ENCODE measurements at regions not wholly inside any gene's neighbourhood (a gene's known extent, or its start where the extent isn't known, plus 50 kb on each side); places are given as distances from the start of the nearest gene placed in this dataset.
"Not testable (repeated sequence)": the region's sequence is repeated elsewhere in the genome, so short reads cannot be mapped to it uniquely, and the experiment has no call there.

DNA sequence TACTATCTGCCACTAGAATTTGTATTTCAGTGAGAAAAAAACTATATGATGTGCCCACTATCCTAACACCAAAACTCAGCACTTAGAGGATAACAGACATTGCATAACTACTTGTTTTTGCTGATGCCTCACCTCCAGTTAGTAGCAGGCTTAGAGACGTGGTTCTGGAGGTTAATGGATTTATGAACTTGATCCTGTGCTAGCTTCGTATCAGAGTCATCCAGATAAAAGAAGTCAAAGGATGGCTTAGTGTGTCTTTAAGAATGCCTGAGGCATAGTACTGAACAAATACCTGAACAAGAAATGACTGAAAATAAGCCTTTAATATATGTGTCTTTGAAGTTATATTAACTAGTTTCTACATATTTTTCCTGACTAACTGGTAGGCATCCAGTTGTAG lies 414.9 kb upstream of the PTCHD4 start:
- WGBS = 93% methylated on average over 2 of the region's 2 CpGs
- H3K27me3 ChIP-seq (ENCODE audit: insufficient read depth, low read length) = no peaks in the 10 kb centered on the region

DNA sequence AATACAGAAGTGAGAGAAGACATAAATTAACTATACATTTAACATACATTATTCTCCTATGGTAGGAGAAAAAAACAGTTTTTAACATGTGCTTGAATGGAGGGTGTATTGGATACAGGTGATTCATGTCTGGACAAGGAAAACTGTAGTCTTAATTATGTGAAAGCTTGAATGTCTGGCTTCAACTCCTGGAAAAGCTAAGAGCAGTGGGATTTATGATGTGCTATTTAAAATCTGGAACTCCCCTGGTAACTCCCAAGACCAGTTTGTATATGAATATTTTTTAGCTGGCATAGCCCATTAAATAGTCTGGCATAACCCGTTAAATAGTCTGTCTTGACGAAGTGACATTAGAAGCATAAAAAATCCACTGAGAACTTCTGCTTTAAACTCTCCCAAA lies 410.0 kb upstream of the PTCHD4 start:
- Histone ChIP-seq H3K4me1 (ENCODE audit: insufficient read depth, low read length) (no peaks in the 10 kb centered on the region), H3K4me3 (ENCODE audit: low read length) (no peak overlapping the region), H3K9ac (ENCODE audit: low read depth, low read length) (no peak overlapping the region), H3K27ac (ENCODE audit: low read depth, low read length) (no peak overlapping the region), H3K27me3 (ENCODE audit: insufficient read depth, low read length) (no peaks in the 10 kb centered on the region), H3K9me3 (ENCODE audit: insufficient read depth, low read depth, low read length) (no peaks in the 10 kb centered on the region), H3K36me3 (ENCODE audit: insufficient read depth, low read length) (no peaks in the 10 kb centered on the region)
- WGBS = 95% methylated on average over 2 of the region's 2 CpGs

More for the DNA sequence above, 414.9 kb upstream of the PTCHD4 start:
- Histone ChIP-seq H3K9me3 (ENCODE audit: insufficient read depth, low read depth, low read length) (no peaks in the 10 kb centered on the region), H3K4me3 (ENCODE audit: low read length) (no peak overlapping the region), H3K4me1 (ENCODE audit: insufficient read depth, low read length) (no peaks in the 10 kb centered on the region), H3K9ac (ENCODE audit: low read depth, low read length) (no peak overlapping the region), H3K27ac (ENCODE audit: low read depth, low read length) (no peak overlapping the region), H3K36me3 (ENCODE audit: insufficient read depth, low read length) (no peaks in the 10 kb centered on the region)

DNA sequence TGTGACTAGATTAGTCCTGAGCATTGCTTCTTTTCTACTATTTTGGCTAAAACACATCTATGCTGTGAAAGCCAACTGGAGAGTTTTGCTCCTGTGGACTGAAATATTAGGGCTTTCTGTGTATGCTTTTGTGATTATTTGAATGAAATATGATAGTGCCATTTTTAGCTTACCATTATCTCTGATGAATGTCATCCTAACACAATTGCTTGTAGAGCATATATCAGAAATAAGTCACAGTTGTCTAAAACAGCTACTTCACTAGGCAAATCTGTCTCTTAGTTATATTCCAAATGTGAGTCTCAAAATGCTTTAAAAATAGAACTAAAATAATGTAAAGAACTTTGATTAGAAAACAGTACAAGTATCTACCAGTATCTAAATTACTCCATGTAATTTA lies 401.4 kb upstream of the PTCHD4 start:
- Histone ChIP-seq H3K9ac (ENCODE audit: low read depth, low read length) (no peak overlapping the region), H3K9me3 (ENCODE audit: insufficient read depth, low read depth, low read length) (no peaks in the 10 kb centered on the region), H3K27me3 (ENCODE audit: insufficient read depth, low read length) (no peaks in the 10 kb centered on the region), H3K36me3 (ENCODE audit: insufficient read depth, low read length) (no peaks in the 10 kb centered on the region), H3K4me1 (ENCODE audit: insufficient read depth, low read length) (no peaks in the 10 kb centered on the region), H3K4me3 (ENCODE audit: low read length) (no peak overlapping the region), H3K27ac (ENCODE audit: low read depth, low read length) (no peak overlapping the region)

DNA sequence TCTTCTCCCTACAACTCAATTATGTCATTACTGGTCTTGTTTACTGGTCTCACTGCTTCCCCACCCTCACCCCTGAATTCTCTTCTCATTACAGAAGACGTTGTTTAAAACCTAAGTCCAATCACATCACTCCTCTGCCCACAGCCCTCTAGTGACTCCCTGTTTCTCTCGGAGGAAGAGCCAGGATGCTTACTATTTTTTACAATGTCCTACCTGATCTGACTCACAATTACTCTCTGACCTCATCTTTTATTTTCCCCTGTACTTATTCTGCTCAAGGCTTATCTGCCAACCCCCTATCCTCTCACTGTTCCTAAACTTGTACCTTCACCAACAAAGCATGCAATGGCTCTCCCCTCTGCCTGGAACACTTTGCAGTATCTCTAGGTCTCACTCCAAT lies 400.4 kb upstream of the PTCHD4 start:
- Histone ChIP-seq H3K36me3 (ENCODE audit: insufficient read depth, low read length) (no peaks in the 10 kb centered on the region), H3K9ac (ENCODE audit: low read depth, low read length) (no peak overlapping the region), H3K4me3 (ENCODE audit: low read length) (no peak overlapping the region), H3K4me1 (ENCODE audit: insufficient read depth, low read length) (no peaks in the 10 kb centered on the region), H3K9me3 (ENCODE audit: insufficient read depth, low read depth, low read length) (no peaks in the 10 kb centered on the region), H3K27ac (ENCODE audit: low read depth, low read length) (no peak overlapping the region), H3K27me3 (ENCODE audit: insufficient read depth, low read length) (no peaks in the 10 kb centered on the region)
- 87% methylated on average over 2 of the region's 2 CpGs for WGBS

DNA sequence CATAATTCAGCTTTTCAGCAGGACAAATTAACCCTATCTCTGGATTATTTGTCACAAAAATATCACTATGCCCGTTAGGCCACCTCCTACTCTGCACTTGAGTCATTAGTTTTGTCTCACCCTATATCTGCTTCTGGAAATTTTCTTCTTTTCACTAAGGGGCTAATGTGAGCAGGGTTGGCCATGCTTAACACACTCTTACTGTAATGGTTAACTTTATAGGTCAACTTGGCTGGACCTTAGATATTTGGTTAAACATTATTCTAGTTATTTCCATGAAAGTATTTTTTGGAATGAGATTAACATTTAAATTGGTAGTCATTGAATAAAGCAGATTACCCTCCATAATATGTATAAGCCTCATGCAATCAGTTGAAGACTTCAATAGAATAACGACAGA lies 394.6 kb upstream of the PTCHD4 start:
- H3K27me3 ChIP-seq (ENCODE audit: insufficient read depth, low read length) = no peaks in the 10 kb centered on the region

DNA sequence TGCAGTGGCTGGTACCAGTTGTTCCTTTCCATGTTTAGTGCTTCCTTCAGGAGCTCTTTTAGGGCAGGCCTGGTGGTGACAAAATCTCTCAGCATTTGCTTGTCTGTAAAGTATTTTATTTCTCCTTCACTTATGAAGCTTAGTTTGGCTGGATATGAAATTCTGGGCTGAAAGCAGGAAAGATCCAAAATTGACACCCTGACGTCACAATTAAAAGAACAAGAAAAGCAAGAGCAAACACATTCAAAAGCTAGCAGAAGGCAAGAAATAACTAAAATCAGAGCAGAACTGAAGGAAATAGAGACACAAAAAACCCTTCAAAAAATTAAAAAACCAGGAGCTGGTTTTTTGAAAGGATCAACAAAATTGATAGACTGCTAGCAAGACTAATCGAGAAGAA lies 382.4 kb upstream of the PTCHD4 start:
- H3K27me3 ChIP-seq (ENCODE audit: insufficient read depth, low read length); H3K9me3 ChIP-seq (ENCODE audit: insufficient read depth, low read depth, low read length); H3K4me1 ChIP-seq (ENCODE audit: insufficient read depth, low read length); H3K9ac ChIP-seq (ENCODE audit: low read depth, low read length); H3K36me3 ChIP-seq (ENCODE audit: insufficient read depth, low read length); H3K27ac ChIP-seq (ENCODE audit: low read depth, low read length); H3K4me3 ChIP-seq (ENCODE audit: low read length): not testable (repeated sequence)
- 100% methylated on average over 1 of the region's 2 CpGs for WGBS

More for the DNA sequence above, 394.6 kb upstream of the PTCHD4 start:
- no peak overlapping the region for H3K4me3 ChIP-seq (ENCODE audit: low read length)
- 90% methylated on average over 2 of the region's 2 CpGs for WGBS
- H3K4me1 ChIP-seq (ENCODE audit: insufficient read depth, low read length) = no peaks in the 10 kb centered on the region
- no peak overlapping the region for H3K27ac ChIP-seq (ENCODE audit: low read depth, low read length)
- no peaks in the 10 kb centered on the region for H3K36me3 ChIP-seq (ENCODE audit: insufficient read depth, low read length)
- no peaks in the 10 kb centered on the region for H3K9me3 ChIP-seq (ENCODE audit: insufficient read depth, low read depth, low read length)
- no peak overlapping the region for H3K9ac ChIP-seq (ENCODE audit: low read depth, low read length)

DNA sequence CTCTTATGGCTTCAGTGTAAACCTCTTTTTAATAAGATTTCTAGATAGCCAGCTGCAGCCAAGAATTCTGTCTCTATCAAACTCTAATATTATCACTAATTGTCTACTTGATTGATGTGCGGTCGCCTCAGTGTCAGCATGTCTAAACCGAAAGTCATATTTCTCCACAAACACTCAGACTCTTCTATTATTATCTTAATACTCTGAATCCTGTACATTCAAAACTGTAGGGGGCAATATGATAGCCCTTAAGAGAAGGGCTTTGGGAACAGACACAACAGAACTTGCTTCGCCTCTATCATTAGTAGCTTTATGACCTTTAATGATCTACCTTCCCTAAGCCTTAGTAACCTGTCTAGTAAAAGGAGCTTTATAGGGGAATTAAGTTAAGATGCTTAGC lies 379.7 kb upstream of the PTCHD4 start:
- no peaks in the 10 kb centered on the region for H3K36me3 ChIP-seq (ENCODE audit: insufficient read depth, low read length)
- H3K9ac ChIP-seq (ENCODE audit: low read depth, low read length) = no peak overlapping the region
- no peaks in the 10 kb centered on the region for H3K27me3 ChIP-seq (ENCODE audit: insufficient read depth, low read length)
- no peak overlapping the region for H3K4me3 ChIP-seq (ENCODE audit: low read length)
- no peaks in the 10 kb centered on the region for H3K9me3 ChIP-seq (ENCODE audit: insufficient read depth, low read depth, low read length)
- no peaks in the 10 kb centered on the region for H3K4me1 ChIP-seq (ENCODE audit: insufficient read depth, low read length)
- no peak overlapping the region for H3K27ac ChIP-seq (ENCODE audit: low read depth, low read length)
- 93% methylated on average over 4 of the region's 4 CpGs for WGBS

DNA sequence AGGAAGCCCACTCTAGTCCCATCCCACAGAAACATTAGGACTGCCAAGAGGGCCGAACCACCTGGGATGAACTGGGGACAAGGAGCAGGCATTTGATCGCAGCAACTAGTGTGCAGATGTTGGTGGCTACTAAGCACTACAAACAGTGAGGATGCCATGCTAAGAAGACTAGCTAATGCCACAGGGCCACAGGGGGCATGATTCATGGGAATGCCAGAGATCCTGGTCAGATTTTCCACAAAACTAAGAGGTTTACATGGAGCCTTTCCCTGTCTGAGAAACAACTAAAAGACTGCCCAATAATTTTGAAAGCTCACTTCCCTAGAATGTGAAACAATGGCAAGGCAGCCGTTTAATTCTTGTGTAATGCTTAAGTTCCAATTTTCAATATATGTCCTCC lies 375.9 kb upstream of the PTCHD4 start:
- Histone ChIP-seq H3K4me3 (ENCODE audit: low read length) (no peak overlapping the region), H3K36me3 (ENCODE audit: insufficient read depth, low read length) (no peaks in the 10 kb centered on the region), H3K4me1 (ENCODE audit: insufficient read depth, low read length) (no peaks in the 10 kb centered on the region), H3K9me3 (ENCODE audit: insufficient read depth, low read depth, low read length) (no peaks in the 10 kb centered on the region), H3K27me3 (ENCODE audit: insufficient read depth, low read length) (no peaks in the 10 kb centered on the region), H3K9ac (ENCODE audit: low read depth, low read length) (no peak overlapping the region), H3K27ac (ENCODE audit: low read depth, low read length) (no peak overlapping the region)
- WGBS = 100% methylated on average over 2 of the region's 3 CpGs

DNA sequence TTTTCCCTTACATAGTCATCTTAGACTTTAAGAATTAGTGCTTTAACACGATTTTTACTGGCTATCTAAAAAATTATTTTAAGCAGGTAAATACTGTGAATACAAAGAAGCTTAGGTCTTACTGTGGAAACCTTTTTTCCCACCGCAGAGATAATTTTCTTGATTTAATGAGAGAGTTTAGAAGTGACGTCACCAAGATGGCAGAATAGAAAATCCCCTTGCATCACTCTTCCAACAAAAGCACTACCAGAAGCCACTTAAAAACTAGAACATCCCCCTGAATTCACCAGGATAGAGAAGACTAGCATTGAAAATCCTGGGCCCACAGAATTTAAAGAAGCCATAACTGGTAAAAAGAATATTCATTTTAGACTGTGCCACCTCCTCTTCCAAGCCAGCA lies 375.4 kb upstream of the PTCHD4 start:
- no peaks in the 10 kb centered on the region for H3K9me3 ChIP-seq (ENCODE audit: insufficient read depth, low read depth, low read length)
- H3K36me3 ChIP-seq (ENCODE audit: insufficient read depth, low read length) = no peaks in the 10 kb centered on the region
- H3K27me3 ChIP-seq (ENCODE audit: insufficient read depth, low read length) = no peaks in the 10 kb centered on the region
- no peaks in the 10 kb centered on the region for H3K4me1 ChIP-seq (ENCODE audit: insufficient read depth, low read length)
- 94% methylated on average over 2 of the region's 3 CpGs for WGBS
- no peak overlapping the region for H3K27ac ChIP-seq (ENCODE audit: low read depth, low read length)
- no peak overlapping the region for H3K4me3 ChIP-seq (ENCODE audit: low read length)
- no peak overlapping the region for H3K9ac ChIP-seq (ENCODE audit: low read depth, low read length)

DNA sequence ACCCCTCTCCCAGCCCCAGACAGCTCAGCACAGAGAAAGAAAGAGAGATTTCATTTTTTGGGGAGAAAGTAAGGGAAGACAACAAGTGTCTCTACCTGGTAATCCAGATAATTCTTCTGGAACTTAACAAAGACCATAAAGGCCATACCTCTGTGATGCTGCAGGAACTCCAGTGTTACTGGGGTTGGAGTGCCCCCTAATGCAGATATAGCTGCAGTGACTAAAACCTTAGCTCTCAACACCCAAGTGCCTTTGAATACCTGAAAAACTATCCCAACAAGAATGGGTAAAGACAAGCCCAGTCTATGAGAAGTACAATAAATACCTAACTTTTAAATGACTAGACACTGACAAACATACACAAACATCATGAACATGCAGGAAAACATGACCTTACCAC lies 365.3 kb upstream of the PTCHD4 start:
- Histone ChIP-seq H3K27me3 (ENCODE audit: insufficient read depth, low read length) (no peaks in the 10 kb centered on the region), H3K27ac (ENCODE audit: low read depth, low read length) (no peak overlapping the region), H3K9ac (ENCODE audit: low read depth, low read length) (no peak overlapping the region), H3K36me3 (ENCODE audit: insufficient read depth, low read length) (no peaks in the 10 kb centered on the region), H3K9me3 (ENCODE audit: insufficient read depth, low read depth, low read length) (no peaks in the 10 kb centered on the region), H3K4me1 (ENCODE audit: insufficient read depth, low read length) (no peaks in the 10 kb centered on the region), H3K4me3 (ENCODE audit: low read length) (no peak overlapping the region)

DNA sequence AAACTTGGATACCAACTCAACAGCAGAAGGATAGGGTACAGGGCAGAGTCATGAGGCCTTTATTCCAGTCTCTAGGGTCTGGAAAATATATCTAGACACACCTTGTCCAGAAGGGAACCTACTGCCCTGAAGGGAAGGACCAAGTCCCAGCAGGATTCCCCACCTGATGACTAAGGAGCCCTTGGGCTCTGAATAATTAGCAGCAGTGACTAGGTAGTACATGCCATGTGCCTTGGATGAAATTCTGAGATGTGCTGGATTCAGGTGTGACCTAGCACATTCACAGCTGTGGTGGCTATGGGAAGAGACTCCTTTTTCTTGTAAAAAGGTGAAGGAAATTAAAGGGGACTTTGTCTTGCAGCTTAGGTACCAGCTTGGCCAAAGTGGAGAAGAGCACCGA lies 364.3 kb upstream of the PTCHD4 start:
- Histone ChIP-seq H3K27ac (ENCODE audit: low read depth, low read length) (no peak overlapping the region), H3K9me3 (ENCODE audit: insufficient read depth, low read depth, low read length) (no peaks in the 10 kb centered on the region), H3K9ac (ENCODE audit: low read depth, low read length) (no peak overlapping the region), H3K4me1 (ENCODE audit: insufficient read depth, low read length) (no peaks in the 10 kb centered on the region), H3K36me3 (ENCODE audit: insufficient read depth, low read length) (no peaks in the 10 kb centered on the region), H3K27me3 (ENCODE audit: insufficient read depth, low read length) (no peaks in the 10 kb centered on the region), H3K4me3 (ENCODE audit: low read length) (no peak overlapping the region)
- WGBS = 87% methylated on average over 1 of the region's 1 CpG

DNA sequence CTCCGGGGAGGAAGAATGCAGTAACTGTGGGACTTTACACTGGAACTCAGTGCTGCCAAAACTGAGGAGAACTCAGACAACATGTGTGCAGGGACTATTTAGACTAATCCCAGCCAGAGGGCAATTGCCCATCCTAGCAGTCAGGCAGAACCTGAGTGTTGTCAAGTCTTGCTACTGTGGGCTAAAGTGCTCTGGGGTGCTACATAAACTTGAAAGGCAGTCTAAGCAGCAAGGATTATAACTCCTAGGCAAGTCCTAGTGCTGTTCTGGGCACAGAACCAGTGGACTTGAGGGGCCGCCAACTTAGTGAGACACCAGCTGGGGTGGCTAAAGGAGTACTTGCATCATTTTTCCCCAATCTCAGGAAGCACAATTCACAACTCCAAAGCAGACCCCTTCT lies 363.8 kb upstream of the PTCHD4 start:
- Histone ChIP-seq H3K9ac (ENCODE audit: low read depth, low read length) (no peak overlapping the region), H3K27ac (ENCODE audit: low read depth, low read length) (no peak overlapping the region), H3K4me1 (ENCODE audit: insufficient read depth, low read length) (no peaks in the 10 kb centered on the region), H3K4me3 (ENCODE audit: low read length) (no peak overlapping the region), H3K9me3 (ENCODE audit: insufficient read depth, low read depth, low read length) (no peaks in the 10 kb centered on the region), H3K27me3 (ENCODE audit: insufficient read depth, low read length) (no peaks in the 10 kb centered on the region), H3K36me3 (ENCODE audit: insufficient read depth, low read length) (no peaks in the 10 kb centered on the region)
- WGBS = 97% methylated on average over 2 of the region's 2 CpGs

Measured in HUES64 (cell line).